ENCODE measurements at regions not wholly inside any gene's neighbourhood (a gene's known extent, or its start where the extent isn't known, plus 50 kb on each side); places are given as distances from the start of the nearest gene placed in this dataset.

DNA sequence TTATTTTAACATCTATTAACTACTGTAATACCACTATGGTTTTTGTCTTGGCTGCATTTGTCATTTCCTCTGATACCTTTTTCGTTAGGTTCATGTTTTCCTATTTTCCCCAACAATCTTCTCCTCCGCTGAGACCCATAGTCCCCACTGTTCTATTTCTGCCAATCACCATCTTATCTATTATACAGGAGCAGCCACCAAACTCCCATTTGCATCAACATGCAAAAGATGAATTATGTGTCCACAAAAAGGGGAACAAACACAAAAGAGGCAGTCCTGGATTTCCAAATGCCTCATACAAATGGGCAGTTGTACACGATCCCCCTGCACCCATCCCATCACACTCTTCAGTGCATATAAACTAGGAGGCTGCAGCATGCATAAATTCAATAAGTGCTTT, 121.7 kb upstream of the MYLIP start:
- intact Hi-C loops (cut with micrococcal nuclease): no loop called here
- Histone ChIP-seq H3K4me1 (peaks cover 14% of the 10 kb centered on the region), H3K27me3 (ENCODE audit: low read depth) (no peaks in the 10 kb centered on the region), H3K9me3 (replicated peaks) (no peaks in the 10 kb centered on the region), H3K4me3 (no peak overlapping the region), H3K36me3 (no peaks in the 10 kb centered on the region), H3K27ac (replicated peaks) (no peak overlapping the region)
- no peak for DNase-seq
- TF ChIP-seq, protein P1, sequence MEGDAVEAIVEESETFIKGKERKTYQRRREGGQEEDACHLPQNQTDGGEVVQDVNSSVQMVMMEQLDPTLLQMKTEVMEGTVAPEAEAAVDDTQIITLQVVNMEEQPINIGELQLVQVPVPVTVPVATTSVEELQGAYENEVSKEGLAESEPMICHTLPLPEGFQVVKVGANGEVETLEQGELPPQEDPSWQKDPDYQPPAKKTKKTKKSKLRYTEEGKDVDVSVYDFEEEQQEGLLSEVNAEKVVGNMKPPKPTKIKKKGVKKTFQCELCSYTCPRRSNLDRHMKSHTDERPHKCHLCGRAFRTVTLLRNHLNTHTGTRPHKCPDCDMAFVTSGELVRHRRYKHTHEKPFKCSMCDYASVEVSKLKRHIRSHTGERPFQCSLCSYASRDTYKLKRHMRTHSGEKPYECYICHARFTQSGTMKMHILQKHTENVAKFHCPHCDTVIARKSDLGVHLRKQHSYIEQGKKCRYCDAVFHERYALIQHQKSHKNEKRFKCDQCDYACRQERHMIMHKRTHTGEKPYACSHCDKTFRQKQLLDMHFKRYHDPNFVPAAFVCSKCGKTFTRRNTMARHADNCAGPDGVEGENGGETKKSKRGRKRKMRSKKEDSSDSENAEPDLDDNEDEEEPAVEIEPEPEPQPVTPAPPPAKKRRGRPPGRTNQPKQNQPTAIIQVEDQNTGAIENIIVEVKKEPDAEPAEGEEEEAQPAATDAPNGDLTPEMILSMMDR (IDR thresholded peaks at IDR 0.05; ENCODE audit: borderline replicate concordance): no peak

DNA sequence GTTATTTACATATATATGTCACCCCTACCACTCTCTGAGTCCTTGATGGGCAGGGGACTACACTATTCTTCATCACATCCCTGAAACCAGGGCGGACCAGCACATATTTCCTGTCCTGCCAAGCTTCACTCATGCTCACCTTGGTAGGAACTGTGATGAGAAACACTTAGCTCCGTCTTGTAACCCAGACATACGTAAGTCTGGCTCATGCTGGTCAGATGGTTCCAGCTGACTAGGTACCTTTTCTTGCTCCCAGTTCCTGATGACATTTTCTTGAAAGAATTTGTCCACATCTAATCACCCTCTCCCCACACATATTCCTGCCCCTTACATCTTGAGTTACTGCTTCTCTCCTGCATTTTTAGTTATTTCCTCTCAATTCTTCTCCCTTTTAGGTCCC, 122.2 kb upstream of the MYLIP start:
- Histone ChIP-seq H3K27me3 (ENCODE audit: low read depth) (no peaks in the 10 kb centered on the region), H3K4me3 (no peak overlapping the region), H3K36me3 (no peaks in the 10 kb centered on the region), H3K27ac (replicated peaks) (no peak overlapping the region), H3K4me1 (peaks cover 14% of the 10 kb centered on the region), H3K9me3 (replicated peaks) (no peaks in the 10 kb centered on the region)
- DNase-seq: no peak
- intact Hi-C loops (cut with micrococcal nuclease): no loop called here
- TF ChIP-seq, protein P1 (IDR thresholded peaks at IDR 0.05; ENCODE audit: borderline replicate concordance): no peak

DNA sequence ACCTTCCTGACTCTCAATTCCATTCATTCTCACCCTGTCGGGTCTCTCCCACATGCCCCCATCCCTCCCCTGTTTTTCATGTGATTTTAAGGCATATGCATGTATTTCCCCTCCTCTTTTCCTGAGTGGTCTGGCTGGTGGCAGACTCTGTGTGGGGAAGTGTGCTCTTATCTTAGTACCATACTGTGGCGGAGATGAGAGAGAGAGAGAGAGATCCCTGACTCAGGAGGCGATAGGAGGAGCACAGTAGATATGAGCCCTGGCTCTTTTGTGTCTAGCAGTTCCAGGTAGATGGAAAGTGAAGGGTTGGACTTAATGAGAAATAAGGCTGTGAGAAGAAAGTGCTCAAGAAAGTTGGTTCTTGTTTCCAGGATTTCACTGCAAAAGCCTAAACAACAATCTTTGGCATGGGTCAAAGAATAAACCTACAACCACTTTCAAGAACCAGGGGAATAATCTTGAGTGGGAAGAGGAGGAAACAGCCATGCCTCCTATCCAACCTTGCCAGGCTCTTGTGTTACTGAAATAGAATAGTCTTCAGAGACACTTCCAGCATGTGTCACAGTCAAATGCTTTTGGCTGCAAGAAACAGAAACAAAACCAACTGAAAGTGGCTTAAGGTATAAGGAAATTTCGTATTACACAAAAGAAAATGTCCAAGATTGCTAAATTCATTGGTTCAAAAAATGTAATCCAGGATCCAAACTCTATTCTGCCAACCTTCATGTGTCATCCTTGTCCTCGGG, 123.8 kb upstream of the MYLIP start:
- no peaks in the 10 kb centered on the region for H3K9me3 ChIP-seq (replicated peaks)
- H3K36me3 ChIP-seq: no peaks in the 10 kb centered on the region
- TF ChIP-seq, protein P1 (IDR thresholded peaks at IDR 0.05; ENCODE audit: borderline replicate concordance): no peak
- no peak overlapping the region for H3K27ac ChIP-seq (replicated peaks)
- peaks cover 14% of the 10 kb centered on the region for H3K4me1 ChIP-seq
- intact Hi-C loops (cut with micrococcal nuclease): no loop called here
- no peaks in the 10 kb centered on the region for H3K27me3 ChIP-seq (ENCODE audit: low read depth)
- no peak for DNase-seq
- H3K4me3 ChIP-seq: no peak overlapping the region

DNA sequence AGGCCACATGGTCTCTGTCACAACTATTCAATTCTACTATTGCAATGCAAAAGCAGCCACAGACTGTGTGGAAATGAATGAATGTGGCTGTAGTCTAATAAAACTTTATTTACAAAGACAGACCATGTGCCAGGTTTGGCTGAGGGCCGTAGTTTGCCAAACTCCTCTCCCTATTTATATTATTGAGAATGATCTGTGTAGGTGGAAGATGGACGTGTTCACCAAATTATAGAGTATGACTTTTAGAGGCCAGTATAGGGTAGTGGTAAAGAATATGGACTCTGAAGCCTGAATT, 125.7 kb upstream of the MYLIP start:
- DNase-seq: no peak
- Histone ChIP-seq H3K4me3 (no peak overlapping the region), H3K27ac (replicated peaks) (no peak overlapping the region), H3K27me3 (ENCODE audit: low read depth) (no peaks in the 10 kb centered on the region), H3K9me3 (replicated peaks) (no peaks in the 10 kb centered on the region), H3K4me1 (peaks cover 18% of the 10 kb centered on the region), H3K36me3 (no peaks in the 10 kb centered on the region)
- intact Hi-C loops (cut with micrococcal nuclease): no loop called here
- TF ChIP-seq, protein P1 (IDR thresholded peaks at IDR 0.05; ENCODE audit: borderline replicate concordance): no peak

DNA sequence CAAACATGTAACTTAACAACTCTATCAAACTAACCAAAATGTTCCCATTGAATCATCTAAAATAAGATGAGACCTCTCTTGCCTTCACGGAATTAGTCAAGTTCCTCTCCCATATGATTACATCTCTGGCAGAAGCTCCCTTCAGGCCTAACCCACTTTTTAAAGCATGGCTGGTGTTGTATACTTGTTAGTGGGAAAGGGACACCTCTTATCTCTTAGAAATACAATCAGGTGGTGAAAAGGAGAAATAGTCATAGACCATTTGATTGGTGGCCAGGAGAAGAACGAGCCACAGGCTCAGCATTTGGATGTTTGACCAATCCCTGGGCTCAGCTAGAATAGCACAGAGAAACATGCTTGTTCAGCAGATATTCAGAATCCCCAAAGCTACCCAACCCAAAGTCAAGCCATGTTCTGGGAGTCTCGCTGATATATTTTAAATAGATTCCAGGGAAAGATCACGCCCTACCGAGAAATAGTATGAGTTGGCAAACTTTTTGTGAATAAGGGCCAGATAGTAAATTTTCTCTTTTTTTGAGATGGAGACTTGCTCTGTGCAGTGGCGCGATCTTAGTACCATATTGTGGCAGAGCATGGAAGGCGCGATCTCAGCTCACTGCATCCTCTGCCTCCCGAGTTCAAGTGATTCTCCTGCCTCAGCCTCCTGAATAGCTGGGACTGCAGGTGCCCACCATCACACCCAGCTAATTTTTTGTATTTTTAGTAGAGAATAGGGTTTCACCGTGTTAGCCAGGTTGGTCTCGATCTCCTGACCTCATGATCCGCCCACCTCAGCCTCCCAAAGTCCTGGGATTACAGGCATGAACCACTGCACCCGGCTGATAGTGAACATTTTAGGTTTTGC, 126.3 kb upstream of the MYLIP start:
- Histone ChIP-seq H3K4me3 (no peak overlapping the region), H3K27me3 (ENCODE audit: low read depth) (no peaks in the 10 kb centered on the region), H3K27ac (replicated peaks) (no peak overlapping the region), H3K4me1 (peaks cover 24% of the 10 kb centered on the region), H3K36me3 (no peaks in the 10 kb centered on the region), H3K9me3 (replicated peaks) (no peaks in the 10 kb centered on the region)
- TF ChIP-seq, protein P1 (IDR thresholded peaks at IDR 0.05; ENCODE audit: borderline replicate concordance): no peak
- intact Hi-C loops (cut with micrococcal nuclease): no loop called here
- no peak for DNase-seq
